ENCODE measurements at regions not wholly inside any gene's neighbourhood (a gene's known extent, or its start where the extent isn't known, plus 50 kb on each side); places are given as distances from the start of the nearest gene placed in this dataset.

- TF ChIP-seq CTCF (IDR thresholded peaks at IDR 0.05) (no peak), POLR2A (IDR thresholded peaks at IDR 0.05) (no peak)
These were observed 480.7 kb downstream of the LMO7 start for GRCh38 chr13:76116751-76117360.
